SK-N-SH (cell line): ENCODE measurements at regions not wholly inside any gene's neighbourhood (a gene's known extent, or its start where the extent isn't known, plus 50 kb on each side); places are given as distances from the start of the nearest gene placed in this dataset.

Source experiments
- CTCF ChIA-PET: fragments of 300-600, 350-600 bp; formaldehyde crosslinking; extraction: SDS; loops from one replicate; lab custom pipeline; 2021; lab: Yijun Ruan, JAX
- POLR2A ChIA-PET: fragments of 350-600 bp; sonication (Branson Sonifier 250); formaldehyde crosslinking; extraction: SDS; loops from one replicate; lab custom pipeline; 2020; ENCODE audit warnings: antibody characterized with exemption, inconsistent platforms; lab: Yijun Ruan, JAX
- DNase-seq: peaks from one replicate; pipeline ENCODE4 v3.0.0; 2012
- H2AFZ ChIP-seq: fragments of 200-600 bp; sonication (generic); 2 replicates; pipeline ENCODE4 v1.8.1; 2016; ENCODE audit warnings: antibody characterized with exemption, mild to moderate bottlenecking, low read depth
- H3F3A ChIP-seq: fragments of 200-600 bp; sonication (generic); replicated peaks from 2 replicates; pipeline ENCODE3; 2016; ENCODE audit warnings: antibody characterized with exemption, mild to moderate bottlenecking; ENCODE audit not compliant: insufficient read depth
- H3K27ac ChIP-seq, 2 experiments: fragments of 200-500 bp in 1 of 2; fragments of 200-600 bp in 1 of 2; sonication (Bioruptor generic) in 1 of 2; sonication (generic), shearing (Covaris generic) in 1 of 2; 2 replicates each; pipeline versions ENCODE4 v1.5.1 to v1.6.1; 2014 to 2016; ENCODE audit warnings: low read depth in 2 of 2, inconsistent platforms in 1 of 2, low read length in 1 of 2, mild to moderate bottlenecking in 1 of 2, mixed read lengths in 1 of 2
- H3K27me3 ChIP-seq: fragments of 200-600 bp; sonication (generic), shearing (Covaris generic); 2 replicates; pipeline ENCODE4 v1.6.1; 2016; ENCODE audit warnings: mixed run types; ENCODE audit not compliant: insufficient read depth
- H3K36me3 ChIP-seq, 2 experiments: fragments of 200-500 bp in 1 of 2; fragments of 200-600 bp in 1 of 2; sonication (Bioruptor generic) in 1 of 2; sonication (generic) in 1 of 2; replicated peaks in 1 of 2; 2 replicates each; pipeline versions ENCODE3 to v1.5.1; 2014 to 2016; ENCODE audit warnings: low read length in 1 of 2, mild to moderate bottlenecking in 1 of 2; ENCODE audit not compliant: insufficient read depth in 2 of 2, control insufficient read depth in 1 of 2
- H3K4me1 ChIP-seq, 2 experiments: fragments of 200-500 bp in 1 of 2; fragments of 200-600 bp in 1 of 2; sonication (Bioruptor generic) in 1 of 2; sonication (generic), shearing (Covaris generic) in 1 of 2; 2 replicates each; pipeline versions ENCODE4 v1.5.1 to v1.6.1; 2014 to 2016; ENCODE audit warnings: low read depth in 1 of 2, low read length in 1 of 2, mixed run types in 1 of 2; ENCODE audit not compliant: insufficient read depth in 2 of 2, control insufficient read depth in 1 of 2
- H3K4me2 ChIP-seq: fragments of 200-600 bp; sonication (generic), shearing (Covaris generic); 2 replicates; pipeline ENCODE4 v1.6.1; 2017; ENCODE audit warnings: mixed run types
- H3K4me3 ChIP-seq, 2 experiments: fragments of 200-500 bp in 1 of 2; fragments of 200-600 bp in 1 of 2; sonication (Bioruptor generic) in 1 of 2; sonication (generic), shearing (Covaris generic) in 1 of 2; 2 replicates each; pipeline versions ENCODE4 v1.5.1 to v1.8.1; 2014 to 2016; ENCODE audit warnings: low read depth in 2 of 2, inconsistent platforms in 1 of 2, low read length in 1 of 2, mild to moderate bottlenecking in 1 of 2, mixed read lengths in 1 of 2, moderate library complexity in 1 of 2
- H3K79me2 ChIP-seq: fragments of 200-600 bp; sonication (generic); 2 replicates; pipeline ENCODE4 v1.8.1; 2017; ENCODE audit warnings: mild to moderate bottlenecking; ENCODE audit not compliant: insufficient read depth
- H3K9ac ChIP-seq: fragments of 200-600 bp; sonication (generic); 2 replicates; pipeline ENCODE4 v1.6.1; 2017; ENCODE audit warnings: mixed run types
- H3K9me2 ChIP-seq: fragments of 200-600 bp; sonication (generic); 2 replicates; pipeline ENCODE4 v1.6.1; 2017; ENCODE audit warnings: mixed run types
- H3K9me3 ChIP-seq: fragments of 200-600 bp; sonication (generic); 2 replicates; pipeline ENCODE4 v1.6.1; 2017; ENCODE audit warnings: mixed run types, mild to moderate bottlenecking, moderate library complexity
- H4K20me1 ChIP-seq: fragments of 200-600 bp; sonication (generic); 2 replicates; pipeline ENCODE4 v1.6.1; 2017; ENCODE audit warnings: mild to moderate bottlenecking, mixed run types; ENCODE audit not compliant: insufficient read depth
- CHD2 ChIP-seq: fragments of 150-350 bp; IDR thresholded peaks from 2 replicates; pipeline ENCODE4 v1.6.1; 2018; ENCODE audit warnings: low read length; ENCODE audit not compliant: partially characterized antibody
- CTCF ChIP-seq: fragments of 200-600 bp; sonication (generic); IDR thresholded peaks from 2 replicates; pipeline ENCODE4 v1.6.1; 2017; ENCODE audit warnings: antibody characterized with exemption, mild to moderate bottlenecking, moderate library complexity
- EP300 ChIP-seq, 2 experiments: IDR thresholded peaks; 2 replicates each; pipeline versions ENCODE4 v1.4.0 to v1.6.1; 2012; ENCODE audit warnings: borderline replicate concordance in 1 of 2, low read depth in 1 of 2, low read length in 1 of 2
- EZH2phosphoT487 ChIP-seq: fragments of 200-600 bp; sonication (generic); IDR thresholded peaks from 2 replicates; pipeline ENCODE4 v1.6.1; 2017; ENCODE audit warnings: low read depth, mixed run types, mild to moderate bottlenecking, antibody characterized with exemption, moderate library complexity, borderline replicate concordance
- FOSL2 ChIP-seq: IDR thresholded peaks from 2 replicates; pipeline ENCODE4 v1.4.0; 2012; ENCODE audit warnings: low read depth, mild to moderate bottlenecking, moderate library complexity, borderline replicate concordance
- GATA2 ChIP-seq: sonication (generic); formaldehyde crosslinking; IDR thresholded peaks from 2 replicates; pipeline ENCODE4 v1.5.0; 2020; ENCODE audit warnings: mild to moderate bottlenecking, missing genetic modification reagents
- JUND ChIP-seq: IDR thresholded peaks from 2 replicates; pipeline ENCODE4 v1.4.0; 2012
- MAX ChIP-seq: IDR thresholded peaks from 2 replicates; pipeline ENCODE4 v1.4.0; 2012; ENCODE audit warnings: low read depth
- MXI1 ChIP-seq: IDR thresholded peaks from 2 replicates; pipeline ENCODE4 v1.6.1; 2012; ENCODE audit warnings: mild to moderate bottlenecking, low read depth, low read length, improper control_type of control experiment
- NFIC ChIP-seq: IDR thresholded peaks from 2 replicates; pipeline ENCODE4 v1.4.0; 2012; ENCODE audit warnings: borderline replicate concordance
- POLR2AphosphoS5 ChIP-seq: IDR thresholded peaks from 2 replicates; pipeline ENCODE4 v1.6.1; 2012; ENCODE audit warnings: low read depth, low read length
- RCOR1 ChIP-seq: fragments of 150-350 bp; IDR thresholded peaks from 2 replicates; pipeline ENCODE4 v1.6.1; 2017; ENCODE audit warnings: antibody characterized with exemption, low read length
- REST ChIP-seq: IDR thresholded peaks from 2 replicates; pipeline ENCODE4 v1.6.1; 2012; ENCODE audit warnings: mild to moderate bottlenecking, low read depth, low read length, moderate library complexity
- RXRA ChIP-seq: IDR thresholded peaks from 2 replicates; pipeline ENCODE4 v1.4.0; 2012; ENCODE audit warnings: low read depth, mild to moderate bottlenecking, borderline replicate concordance
- TAF1 ChIP-seq: IDR thresholded peaks from 2 replicates; pipeline ENCODE4 v1.6.1; 2012; ENCODE audit warnings: low read depth, mild to moderate bottlenecking, low read length, moderate library complexity, borderline replicate concordance
- YY1 ChIP-seq: IDR thresholded peaks from 2 replicates; pipeline ENCODE4 v1.4.0; 2012; ENCODE audit warnings: low read depth, mild to moderate bottlenecking
- ZBTB33 ChIP-seq: IDR thresholded peaks from 2 replicates; pipeline ENCODE4 v1.4.0; 2012; ENCODE audit warnings: low read depth, borderline replicate concordance
- WGBS: methylation state at CpG from one replicate; pipeline ENCODE4 v1.1.6; 2017; ENCODE audit warnings: low lambda C conversion rate; 5-methylcytosine and 5-hydroxymethylcytosine counted together

GRCh38 chr4:144463896-144464295 is 182.1 kb upstream of the HHIP start:
- no peak overlapping the region for H2AFZ ChIP-seq
- no peak for DNase-seq
- no peaks in the 10 kb centered on the region for H3K9me3 ChIP-seq
- ChIA-PET POLR2A (no interaction called here), CTCF (no interaction called here)
- TF ChIP-seq MAX (no peak), GATA2 (CRISPR knock-in tag) (no peak), CHD2 (no peak), REST (no peak), POLR2AphosphoS5 (no peak), YY1 (no peak), TAF1 (no peak), RXRA (no peak), ZBTB33 (no peak), EP300 (IDR thresholded peaks at IDR 0.05; ENCODE audit: borderline replicate concordance in 1 of 2, low read depth in 1 of 2, low read length in 1 of 2) (no peak), CTCF (no peak), MXI1 (no peak), NFIC (no peak), EZH2phosphoT487 (no peak), FOSL2 (no peak), RCOR1 (no peak), JUND (no peak)
- no peak overlapping the region for H3K4me2 ChIP-seq
- H3K27me3 ChIP-seq: no peaks in the 10 kb centered on the region; the same call in 1 of the 2 replicates
- no peaks in the 10 kb centered on the region for H3K36me3 ChIP-seq
- H3K4me1 ChIP-seq: no peaks in the 10 kb centered on the region
- H3K27ac ChIP-seq: no peak overlapping the region
- H4K20me1 ChIP-seq: no peaks in the 10 kb centered on the region
- no peaks in the 10 kb centered on the region for H3F3A ChIP-seq
- H3K4me3 ChIP-seq: no peak overlapping the region
- H3K9ac ChIP-seq: no peak overlapping the region
- H3K9me2 ChIP-seq: no peaks in the 10 kb centered on the region
- no peaks in the 10 kb centered on the region for H3K79me2 ChIP-seq
- WGBS: 27% methylated on average over 7 of the region's 7 CpGs
